Panc1 (cell line): ENCODE measurements at regions not wholly inside any gene's neighbourhood (a gene's known extent, or its start where the extent isn't known, plus 50 kb on each side); places are given as distances from the start of the nearest gene placed in this dataset.

Source experiments
- ATAC-seq: fragments of 200-7000 bp; cut with Tn5 transposase; 2 replicates; pipeline ENCODE4 v1.9.1; 2020; ENCODE audit warnings: mild to moderate bottlenecking, moderate library complexity
- BruUV-seq: library from RNA; stranded (reverse); fragments of 400-500 nt; replicated peaks from 2 replicates; lab custom pipeline; 2021; lab: Mats Ljungman, UMichigan
- CTCF ChIA-PET: fragments of 300-600 bp; sonication (Branson Sonifier 250); formaldehyde crosslinking; loops from one replicate; lab custom pipeline; 2022; ENCODE audit warnings: antibody characterized with exemption; lab: Charles Lee
- POLR2A ChIA-PET: fragments of 300-600 bp; sonication (Branson Sonifier 250); formaldehyde crosslinking; loops from one replicate; lab custom pipeline; 2022; ENCODE audit warnings: antibody characterized with exemption; lab: Charles Lee
- DNase-seq: peaks from one replicate; pipeline ENCODE4 v3.0.0-alpha.2; 2010; ENCODE audit warnings: low read depth, low spot score
- H3K27ac ChIP-seq: 2 replicates; pipeline ENCODE4 v1.5.1; 2011; ENCODE audit warnings: mild to moderate bottlenecking, low read length, inconsistent platforms
- H3K27me3 ChIP-seq: fragments of 200-500 bp; sonication (Bioruptor generic); 2 replicates; pipeline ENCODE4 v1.6.0; 2014; ENCODE audit warnings: low read length, inconsistent platforms; ENCODE audit not compliant: control insufficient read depth, insufficient read depth
- H3K36me3 ChIP-seq: fragments of 200-500 bp; sonication (Bioruptor generic); 2 replicates; pipeline ENCODE4 v1.5.1; 2014; ENCODE audit warnings: inconsistent platforms, mild to moderate bottlenecking, low read length, moderate library complexity; ENCODE audit not compliant: control insufficient read depth, insufficient read depth
- H3K4me1 ChIP-seq: 2 replicates; pipeline ENCODE4 v1.5.1; 2011; ENCODE audit warnings: inconsistent platforms, mild to moderate bottlenecking, low read length, moderate library complexity; ENCODE audit not compliant: control insufficient read depth, insufficient read depth
- H3K4me3 ChIP-seq, 2 experiments: 2 replicates each; pipeline ENCODE4 v1.5.1; 2011 to 2012; ENCODE audit warnings: low read depth in 2 of 2, low read length in 2 of 2, mild to moderate bottlenecking in 2 of 2, inconsistent platforms in 1 of 2, moderate library complexity in 1 of 2
- H3K9me3 ChIP-seq: fragments of 200-500 bp; sonication (Bioruptor generic); 2 replicates; pipeline ENCODE4 v1.5.1; 2014; ENCODE audit warnings: low read depth, mild to moderate bottlenecking, inconsistent platforms, low read length, moderate library complexity; ENCODE audit not compliant: control insufficient read depth, insufficient read depth
- POLR2AphosphoS5 ChIP-seq: IDR thresholded peaks from 2 replicates; pipeline ENCODE4 v1.6.1; 2012; ENCODE audit warnings: mild to moderate bottlenecking, low read depth, low read length, moderate library complexity
- SIN3A ChIP-seq: IDR thresholded peaks from 2 replicates; pipeline ENCODE4 v1.6.1; 2012; ENCODE audit warnings: low read depth, mild to moderate bottlenecking, low read length, moderate library complexity, borderline replicate concordance; ENCODE audit not compliant: insufficient read depth
- TCF7L2 ChIP-seq: IDR thresholded peaks from 2 replicates; pipeline ENCODE4 v1.6.1; 2011; ENCODE audit warnings: mild to moderate bottlenecking, low read depth, low read length, inconsistent platforms
- in situ Hi-C: cut with HindIII; loops from 2 replicates; pipeline ENCODE4 v1.10.0; 2016; ENCODE audit warnings: low sequenced_read_pairs, low pct_unique_long_range_greater_than_20kb
- intact Hi-C: fragments of 100-400 bp; cut with micrococcal nuclease; formaldehyde crosslinking; loops from one replicate; pipeline ENCODE4 v1.10.0; 2022; ENCODE audit not compliant: unreplicated experiment
- TF ChIP-seq, protein P1 (sequence below): fragments of 450-650 bp; IDR thresholded peaks from 2 replicates; pipeline ENCODE4 v1.5.1; 2017; ENCODE audit warnings: mild to moderate bottlenecking
- TF ChIP-seq, protein P2 (sequence below), 2 experiments: IDR thresholded peaks; 2 replicates each; pipeline ENCODE4 v1.6.1; 2011 to 2012; ENCODE audit warnings: low read depth in 2 of 2, control low read depth in 1 of 2, low read length in 1 of 2, mild to moderate bottlenecking in 1 of 2, moderate library complexity in 1 of 2; ENCODE audit not compliant: insufficient read depth in 1 of 2

DNA sequence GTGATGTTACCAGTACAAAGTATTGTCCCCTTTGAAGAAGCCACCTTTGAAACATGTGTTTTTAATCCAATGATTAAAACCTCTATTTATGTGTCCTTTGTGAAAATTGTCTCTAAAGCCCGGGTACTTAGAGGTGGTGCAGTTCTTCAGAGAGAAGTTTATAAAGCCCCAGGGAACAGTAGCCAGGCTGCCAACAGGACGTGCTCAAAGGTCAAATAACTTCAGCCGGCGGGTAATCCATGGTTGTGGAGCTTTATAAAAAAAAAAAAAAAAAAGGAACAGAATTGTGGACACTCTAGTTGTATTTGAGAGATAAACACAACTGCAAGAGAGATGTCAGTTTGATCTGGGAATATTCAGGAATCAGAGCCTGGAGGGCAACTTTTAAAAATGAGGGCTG lies 57.9 kb upstream of the CTNND2 start:
- ChIA-PET CTCF (no interaction called here), POLR2A (interaction anchor here (0.7 kb wide), 1 partner anchor 9 kb away, joined by 7 read pairs; no protein-coding TSS in a partner anchor)
- ATAC-seq = no peak

GRCh38 chr5:11958321-11958720 lies 54.1 kb upstream of the CTNND2 start:
- BruUV-seq = no TSS peak
- ATAC-seq = no peak
- TF ChIP-seq, protein P1, sequence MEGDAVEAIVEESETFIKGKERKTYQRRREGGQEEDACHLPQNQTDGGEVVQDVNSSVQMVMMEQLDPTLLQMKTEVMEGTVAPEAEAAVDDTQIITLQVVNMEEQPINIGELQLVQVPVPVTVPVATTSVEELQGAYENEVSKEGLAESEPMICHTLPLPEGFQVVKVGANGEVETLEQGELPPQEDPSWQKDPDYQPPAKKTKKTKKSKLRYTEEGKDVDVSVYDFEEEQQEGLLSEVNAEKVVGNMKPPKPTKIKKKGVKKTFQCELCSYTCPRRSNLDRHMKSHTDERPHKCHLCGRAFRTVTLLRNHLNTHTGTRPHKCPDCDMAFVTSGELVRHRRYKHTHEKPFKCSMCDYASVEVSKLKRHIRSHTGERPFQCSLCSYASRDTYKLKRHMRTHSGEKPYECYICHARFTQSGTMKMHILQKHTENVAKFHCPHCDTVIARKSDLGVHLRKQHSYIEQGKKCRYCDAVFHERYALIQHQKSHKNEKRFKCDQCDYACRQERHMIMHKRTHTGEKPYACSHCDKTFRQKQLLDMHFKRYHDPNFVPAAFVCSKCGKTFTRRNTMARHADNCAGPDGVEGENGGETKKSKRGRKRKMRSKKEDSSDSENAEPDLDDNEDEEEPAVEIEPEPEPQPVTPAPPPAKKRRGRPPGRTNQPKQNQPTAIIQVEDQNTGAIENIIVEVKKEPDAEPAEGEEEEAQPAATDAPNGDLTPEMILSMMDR = no peak
- TF ChIP-seq, protein P2, sequence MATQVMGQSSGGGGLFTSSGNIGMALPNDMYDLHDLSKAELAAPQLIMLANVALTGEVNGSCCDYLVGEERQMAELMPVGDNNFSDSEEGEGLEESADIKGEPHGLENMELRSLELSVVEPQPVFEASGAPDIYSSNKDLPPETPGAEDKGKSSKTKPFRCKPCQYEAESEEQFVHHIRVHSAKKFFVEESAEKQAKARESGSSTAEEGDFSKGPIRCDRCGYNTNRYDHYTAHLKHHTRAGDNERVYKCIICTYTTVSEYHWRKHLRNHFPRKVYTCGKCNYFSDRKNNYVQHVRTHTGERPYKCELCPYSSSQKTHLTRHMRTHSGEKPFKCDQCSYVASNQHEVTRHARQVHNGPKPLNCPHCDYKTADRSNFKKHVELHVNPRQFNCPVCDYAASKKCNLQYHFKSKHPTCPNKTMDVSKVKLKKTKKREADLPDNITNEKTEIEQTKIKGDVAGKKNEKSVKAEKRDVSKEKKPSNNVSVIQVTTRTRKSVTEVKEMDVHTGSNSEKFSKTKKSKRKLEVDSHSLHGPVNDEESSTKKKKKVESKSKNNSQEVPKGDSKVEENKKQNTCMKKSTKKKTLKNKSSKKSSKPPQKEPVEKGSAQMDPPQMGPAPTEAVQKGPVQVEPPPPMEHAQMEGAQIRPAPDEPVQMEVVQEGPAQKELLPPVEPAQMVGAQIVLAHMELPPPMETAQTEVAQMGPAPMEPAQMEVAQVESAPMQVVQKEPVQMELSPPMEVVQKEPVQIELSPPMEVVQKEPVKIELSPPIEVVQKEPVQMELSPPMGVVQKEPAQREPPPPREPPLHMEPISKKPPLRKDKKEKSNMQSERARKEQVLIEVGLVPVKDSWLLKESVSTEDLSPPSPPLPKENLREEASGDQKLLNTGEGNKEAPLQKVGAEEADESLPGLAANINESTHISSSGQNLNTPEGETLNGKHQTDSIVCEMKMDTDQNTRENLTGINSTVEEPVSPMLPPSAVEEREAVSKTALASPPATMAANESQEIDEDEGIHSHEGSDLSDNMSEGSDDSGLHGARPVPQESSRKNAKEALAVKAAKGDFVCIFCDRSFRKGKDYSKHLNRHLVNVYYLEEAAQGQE (IDR thresholded peaks at IDR 0.05; ENCODE audit: insufficient read depth in 1 of 2, low read depth in 2 of 2, low read length in 1 of 2) = no peak
- TF ChIP-seq TCF7L2 (no peak), POLR2AphosphoS5 (no peak), SIN3A (no peak)
- H3K36me3 ChIP-seq = no peaks in the 10 kb centered on the region
- H3K4me3 ChIP-seq = no peak overlapping the region
- no peaks in the 10 kb centered on the region for H3K4me1 ChIP-seq
- H3K9me3 ChIP-seq = no peaks in the 10 kb centered on the region
- no peak for DNase-seq
- in situ Hi-C loops = no loop called here
- ChIA-PET POLR2A (no interaction called here), CTCF (no interaction called here)
- no peaks in the 10 kb centered on the region; the same call in 1 of the 2 replicates for H3K27me3 ChIP-seq
- no peak overlapping the region for H3K27ac ChIP-seq
- intact Hi-C loops = no loop called here

More for the DNA sequence above, 57.9 kb upstream of the CTNND2 start:
- Histone ChIP-seq H3K4me3 (no peak overlapping the region), H3K27ac (no peak overlapping the region), H3K9me3 (no peaks in the 10 kb centered on the region), H3K27me3 (no peaks in the 10 kb centered on the region; the same call in 1 of the 2 replicates), H3K4me1 (no peaks in the 10 kb centered on the region), H3K36me3 (no peaks in the 10 kb centered on the region)
- intact Hi-C loops = no loop called here
- DNase-seq = no peak
- no peak for TF ChIP-seq SIN3A
- TF ChIP-seq, protein P2 (IDR thresholded peaks at IDR 0.05; ENCODE audit: insufficient read depth in 1 of 2, low read depth in 2 of 2, low read length in 1 of 2) = no peak
- no peak for TF ChIP-seq POLR2AphosphoS5
- TF ChIP-seq, protein P1 = no peak
- TF ChIP-seq TCF7L2 = no peak
- in situ Hi-C loops = no loop called here
- no TSS peak for BruUV-seq
